Activated CD8-positive, alpha-beta T cell treated with anti-CD3 and anti-CD28 coated beads, Interleukin-2, amount 10 ng/mL, durations not matched to agents 7 days and 5 days (primary cell): ENCODE measurements at regions not wholly inside any gene's neighbourhood (a gene's known extent, or its start where the extent isn't known, plus 50 kb on each side); places are given as distances from the start of the nearest gene placed in this dataset.
A peak's percentile ranks its signal among the peaks of the same experiment; 100 is the strongest.

Source experiments
- ATAC-seq: fragments of 150-1000 bp; cut with Tn5 transposase; one replicate; pipeline ENCODE4 v1.10.0; 2021; ENCODE audit warnings: moderate library complexity
- CTCF ChIA-PET: fragments of 350-600 bp; sonication (Branson Sonifier 250); formaldehyde crosslinking; loops from one replicate; lab custom pipeline; 2021; ENCODE audit warnings: antibody characterized with exemption; lab: Charles Lee
- POLR2A ChIA-PET: fragments of 350-600 bp; sonication (Branson Sonifier 250); formaldehyde crosslinking; loops from one replicate; lab custom pipeline; 2021; ENCODE audit warnings: antibody characterized with exemption; lab: Charles Lee
- DNase-seq: peaks from one replicate; pipeline ENCODE4 v3.0.0-alpha.2; 2020
- H3K27ac Mint-ChIP-seq: one replicate; pipeline ENCODE4 v1.8.0; 2021; ENCODE audit warnings: mild to moderate bottlenecking, mixed read lengths
- H3K27me3 Mint-ChIP-seq: one replicate; pipeline ENCODE4 v1.8.0; 2021; ENCODE audit warnings: low read depth, mixed read lengths
- H3K36me3 Mint-ChIP-seq: one replicate; pipeline ENCODE4 v1.8.0; 2021; ENCODE audit warnings: low read depth, mixed read lengths
- H3K4me1 Mint-ChIP-seq: one replicate; pipeline ENCODE4 v1.8.0; 2021; ENCODE audit warnings: low read depth, mixed read lengths
- H3K4me3 Mint-ChIP-seq: one replicate; pipeline ENCODE4 v1.8.0; 2021; ENCODE audit warnings: mild to moderate bottlenecking, mixed read lengths
- H3K9me3 Mint-ChIP-seq: one replicate; pipeline ENCODE4 v1.8.0; 2022; ENCODE audit warnings: mixed read lengths; ENCODE audit not compliant: insufficient read depth

DNA sequence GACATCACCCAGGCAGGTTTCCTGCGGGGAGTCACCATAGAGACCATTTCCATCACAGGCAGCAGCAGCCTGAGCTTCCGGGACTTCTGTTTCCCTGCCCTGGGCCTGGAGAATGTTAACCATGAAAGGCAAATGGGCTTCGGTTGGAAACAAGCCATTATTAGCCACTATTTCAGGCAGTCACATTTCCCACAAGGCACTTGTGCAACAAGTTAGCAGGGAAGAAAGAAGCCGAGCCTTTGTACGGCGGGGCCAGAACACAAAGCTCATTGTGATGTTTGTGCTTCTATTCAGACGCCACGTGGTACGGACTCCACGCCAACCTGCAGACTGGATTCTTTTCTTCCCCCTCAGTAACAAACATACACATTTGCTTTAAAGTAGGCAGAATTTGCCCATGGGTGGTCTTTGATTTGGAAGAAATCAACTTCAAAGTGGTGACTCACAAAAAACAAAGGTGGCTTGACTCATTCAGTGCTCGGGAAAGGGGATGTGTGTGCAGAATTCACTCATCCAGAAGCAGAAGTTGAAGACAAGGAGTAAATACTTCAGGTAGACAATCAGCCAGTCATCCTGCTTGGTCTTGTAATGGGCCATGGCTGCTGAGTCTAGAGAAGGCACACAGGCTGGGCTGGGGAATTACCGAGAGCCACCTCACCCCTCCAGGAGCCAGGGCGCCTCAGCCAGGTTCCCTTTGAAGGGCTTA lies 154.2 kb upstream of the PRMT8 start:
- Mint-ChIP-seq H3K27me3 (peaks cover 10% of the 10 kb centered on the region), H3K27ac (no peak overlapping the region), H3K4me3 (no peak overlapping the region), H3K4me1 (no peaks in the 10 kb centered on the region), H3K9me3 (no peaks in the 10 kb centered on the region), H3K36me3 (no peaks in the 10 kb centered on the region)
- no peak for ATAC-seq
- ChIA-PET POLR2A (no interaction called here), CTCF (interaction anchor here (1.6 kb wide), 1 partner anchor 37 kb away, joined by 7 read pairs; no protein-coding TSS in a partner anchor)
- no peak for DNase-seq

DNA sequence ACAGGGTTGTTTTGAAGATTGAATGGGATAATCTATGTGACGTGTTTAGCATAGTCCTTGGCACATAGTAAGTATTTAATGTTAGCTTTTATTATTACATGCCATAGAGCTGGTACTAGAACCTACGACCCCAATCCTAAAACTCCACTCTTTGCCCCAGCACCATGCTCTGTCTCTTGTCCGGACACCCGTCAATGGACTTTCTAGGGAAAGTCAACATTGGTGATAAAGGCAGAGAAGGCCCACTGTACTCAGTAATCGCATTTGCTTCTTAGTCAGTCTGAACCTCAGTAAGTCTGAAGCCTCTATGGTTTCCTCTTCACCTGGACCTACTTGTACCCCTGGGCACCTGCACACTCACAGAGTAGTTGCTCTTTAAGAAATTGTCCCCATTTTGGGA lies 153.1 kb upstream of the PRMT8 start:
- Mint-ChIP-seq H3K27me3 (peaks cover 13% of the 10 kb centered on the region), H3K27ac (no peak overlapping the region), H3K4me1 (no peaks in the 10 kb centered on the region), H3K4me3 (no peak overlapping the region), H3K9me3 (no peaks in the 10 kb centered on the region), H3K36me3 (no peaks in the 10 kb centered on the region)
- DNase-seq (no peak), ATAC-seq (no peak)
- ChIA-PET CTCF (no interaction called here), POLR2A (no interaction called here)

DNA sequence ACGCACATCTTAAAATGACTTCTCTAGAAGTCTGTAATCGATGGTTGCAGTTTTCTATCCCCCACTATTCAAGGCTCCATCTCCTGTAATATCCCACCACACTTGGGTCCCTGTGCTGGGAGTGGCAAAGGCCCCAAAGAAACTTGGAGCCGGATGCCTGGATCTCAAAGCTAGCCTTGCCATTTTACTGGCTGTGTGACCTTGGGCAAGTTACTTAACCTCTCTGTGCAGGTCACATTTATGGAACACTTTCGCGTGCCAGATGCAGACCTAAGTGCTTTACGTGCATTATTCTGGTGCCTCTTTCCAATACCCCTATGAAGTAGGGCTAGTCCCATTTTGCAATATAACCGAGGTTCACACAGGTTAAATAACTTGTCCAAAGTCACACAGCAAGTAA lies 151.8 kb upstream of the PRMT8 start:
- ChIA-PET POLR2A (no interaction called here), CTCF (interaction anchor here (1.0 kb wide), 1 partner anchor 39 kb away, joined by 3 read pairs; no protein-coding TSS in a partner anchor)
- Mint-ChIP-seq H3K9me3 (no peaks in the 10 kb centered on the region), H3K27ac (no peak overlapping the region), H3K4me1 (no peaks in the 10 kb centered on the region), H3K27me3 (peaks cover 17% of the 10 kb centered on the region), H3K4me3 (no peak overlapping the region), H3K36me3 (no peaks in the 10 kb centered on the region)
- ATAC-seq (no peak), DNase-seq (no peak)

DNA sequence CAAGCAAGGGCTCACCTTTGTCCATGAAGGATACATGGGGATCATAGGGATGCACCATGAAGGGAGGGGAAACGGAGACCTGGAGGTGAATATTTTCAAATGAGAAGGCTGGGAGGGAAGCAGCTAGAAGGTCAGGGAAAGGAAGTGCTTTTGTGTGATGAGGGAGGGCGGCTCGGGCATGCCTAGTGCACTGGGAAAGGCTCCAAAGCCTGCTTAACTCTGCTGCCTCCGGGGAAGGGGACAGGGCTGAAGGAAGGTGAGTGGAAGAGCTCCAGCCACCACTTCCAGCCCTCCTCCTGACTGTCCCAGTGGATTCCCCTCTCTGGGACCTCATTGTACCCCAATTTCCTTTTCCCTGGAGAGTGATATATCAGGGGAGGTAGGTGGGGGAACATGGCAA lies 149.4 kb upstream of the PRMT8 start:
- POLR2A ChIA-PET, result no interaction called here
- CTCF ChIA-PET, result interaction anchor here (1.0 to 1.5 kb wide), 3 partner anchors 10 to 436 kb away, joined by 4 to 7 read pairs (median 5); no protein-coding TSS in a partner anchor
- ATAC-seq (no peak), DNase-seq (no peak)
- Mint-ChIP-seq H3K4me3 (no peak overlapping the region), H3K36me3 (no peaks in the 10 kb centered on the region), H3K27me3 (peaks cover 17% of the 10 kb centered on the region), H3K27ac (no peak overlapping the region), H3K4me1 (no peaks in the 10 kb centered on the region), H3K9me3 (no peaks in the 10 kb centered on the region)

DNA sequence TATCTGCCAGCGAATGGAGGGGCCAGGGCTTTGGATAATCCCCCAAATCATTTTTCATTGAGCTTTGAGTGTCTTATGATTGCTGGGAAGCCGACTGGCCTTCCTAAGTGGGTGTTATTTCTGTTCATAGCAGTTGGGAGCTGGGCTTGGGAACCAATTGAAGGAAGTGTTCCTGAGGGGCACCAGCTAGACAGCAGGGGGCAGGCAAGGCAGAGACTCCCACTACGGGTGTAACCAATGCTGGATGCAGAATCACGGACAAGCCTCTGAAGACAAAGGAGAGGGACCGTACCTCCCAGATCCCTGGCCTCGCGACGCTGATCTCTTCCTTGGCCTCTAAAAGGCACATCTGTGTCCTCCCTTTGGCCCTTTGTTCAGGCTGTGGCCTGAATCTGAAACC lies 149.0 kb upstream of the PRMT8 start:
- no peak overlapping the region for H3K4me3 Mint-ChIP-seq
- no peak overlapping the region for H3K27ac Mint-ChIP-seq
- peak; percentile 26 for DNase-seq
- H3K9me3 Mint-ChIP-seq, result no peaks in the 10 kb centered on the region
- no peaks in the 10 kb centered on the region for H3K36me3 Mint-ChIP-seq
- CTCF ChIA-PET, result interaction anchor here (1.0 to 1.5 kb wide), 3 partner anchors 10 to 435 kb away, joined by 4 to 7 read pairs (median 5); no protein-coding TSS in a partner anchor
- no peaks in the 10 kb centered on the region for H3K4me1 Mint-ChIP-seq
- no peak for ATAC-seq
- POLR2A ChIA-PET, result no interaction called here
- peaks cover 17% of the 10 kb centered on the region for H3K27me3 Mint-ChIP-seq

DNA sequence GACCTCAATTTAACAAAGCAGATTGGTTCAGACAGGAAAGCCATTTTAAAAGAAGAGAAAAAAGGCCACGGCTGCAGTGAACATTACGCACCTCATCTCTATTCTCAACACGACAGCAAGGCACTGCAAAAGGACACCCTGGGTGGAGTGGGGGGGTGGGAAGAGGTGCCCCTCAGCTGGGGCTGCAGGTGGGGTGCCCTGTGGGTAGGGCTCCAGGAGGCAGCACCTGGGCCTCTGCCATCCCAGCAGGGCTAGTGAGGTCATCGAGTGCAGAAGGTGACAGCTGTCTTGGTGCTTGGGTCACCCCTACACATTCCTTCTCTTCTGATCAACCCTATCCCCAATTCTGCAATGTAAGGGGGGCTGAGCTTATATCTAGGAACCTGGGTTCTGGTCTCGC lies 142.9 kb upstream of the PRMT8 start:
- ChIA-PET CTCF (interaction anchor here (1.4 kb wide), 1 partner anchor 48 kb away, joined by 3 read pairs; no protein-coding TSS in a partner anchor), POLR2A (no interaction called here)
- ATAC-seq (no peak), DNase-seq (no peak)
- H3K9me3 Mint-ChIP-seq, result no peaks in the 10 kb centered on the region
- H3K4me1 Mint-ChIP-seq, result no peaks in the 10 kb centered on the region
- no peak overlapping the region for H3K27ac Mint-ChIP-seq
- no peak overlapping the region for H3K4me3 Mint-ChIP-seq
- H3K27me3 Mint-ChIP-seq, result peaks cover 8% of the 10 kb centered on the region
- H3K36me3 Mint-ChIP-seq, result no peaks in the 10 kb centered on the region

DNA sequence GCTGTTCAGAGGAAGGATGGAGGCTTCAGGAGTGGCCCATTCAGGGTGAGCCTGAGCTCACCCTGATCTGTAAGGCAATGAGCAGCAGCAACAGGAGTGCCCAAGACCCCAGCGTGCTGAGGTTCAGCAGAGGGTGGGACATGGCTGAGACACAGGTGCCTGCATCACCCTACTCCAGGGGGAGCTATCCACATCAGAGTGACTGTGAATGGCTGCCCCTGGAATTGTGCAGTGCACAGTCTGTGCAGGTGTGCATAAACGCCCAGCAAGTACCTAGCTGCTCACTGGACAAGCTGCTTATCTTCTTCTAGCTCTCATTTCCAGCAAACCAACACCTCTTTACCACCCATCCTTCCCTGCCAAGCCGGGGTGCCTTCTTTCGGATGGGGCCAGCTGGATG lies 140.6 kb upstream of the PRMT8 start:
- CTCF ChIA-PET, result interaction anchor here (1.3 to 2.2 kb wide), 2 partner anchors 9 to 50 kb away, joined by 4 to 5 read pairs; no protein-coding TSS in a partner anchor
- Mint-ChIP-seq H3K4me1 (no peaks in the 10 kb centered on the region), H3K9me3 (no peaks in the 10 kb centered on the region), H3K27ac (no peak overlapping the region), H3K27me3 (peaks cover 6% of the 10 kb centered on the region), H3K4me3 (no peak overlapping the region), H3K36me3 (no peaks in the 10 kb centered on the region)
- no peak for DNase-seq
- ATAC-seq, result no peak
- POLR2A ChIA-PET, result no interaction called here

DNA sequence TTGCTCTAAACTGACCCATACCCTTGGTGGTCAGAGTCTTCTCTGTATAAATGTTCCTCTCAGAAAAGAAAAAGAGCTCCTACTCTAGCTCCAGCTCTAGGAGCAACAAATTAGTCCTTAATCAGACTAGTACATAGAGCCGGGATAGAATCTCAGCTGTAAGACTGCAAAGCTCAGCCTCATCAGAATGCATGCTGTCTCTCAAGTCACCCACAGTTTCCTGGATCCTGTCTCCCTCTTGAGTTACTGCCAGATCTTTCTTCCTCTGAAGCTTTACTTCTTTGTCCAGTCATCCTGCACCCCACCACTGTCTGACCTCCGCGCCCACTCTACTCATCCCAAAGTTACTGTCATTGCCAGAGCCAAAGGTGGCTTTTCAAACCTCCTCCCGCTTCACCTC lies 139.3 kb upstream of the PRMT8 start:
- ATAC-seq, result no peak
- no peaks in the 10 kb centered on the region for H3K4me1 Mint-ChIP-seq
- CTCF ChIA-PET, result interaction anchor here (2.2 kb wide), 1 partner anchor 10 kb away, joined by 5 read pairs; no protein-coding TSS in a partner anchor

DNA sequence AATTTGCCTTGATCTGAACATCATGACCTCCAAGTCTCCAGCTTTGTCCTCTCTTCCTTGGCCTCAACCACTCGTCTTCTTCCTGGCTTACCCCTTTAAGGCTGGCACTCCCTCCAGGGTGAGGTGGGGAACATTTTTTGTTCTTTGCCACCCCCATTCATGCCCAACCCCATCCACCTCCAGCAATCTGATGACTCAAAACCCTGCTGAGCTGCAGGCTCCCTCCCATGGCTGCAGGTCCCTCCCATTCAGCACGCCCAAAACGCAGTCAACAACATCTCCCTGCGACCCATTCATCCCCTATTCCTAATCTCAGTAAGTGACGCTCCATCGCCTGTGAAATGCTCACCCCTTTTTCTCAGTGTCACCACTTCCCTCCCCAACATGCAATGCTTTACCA lies 138.8 kb upstream of the PRMT8 start:
- ChIA-PET CTCF (interaction anchor here (2.2 kb wide), 1 partner anchor 10 kb away, joined by 5 read pairs; no protein-coding TSS in a partner anchor), POLR2A (no interaction called here)
- Mint-ChIP-seq H3K4me3 (no peak overlapping the region), H3K27ac (no peak overlapping the region), H3K4me1 (no peaks in the 10 kb centered on the region), H3K9me3 (no peaks in the 10 kb centered on the region), H3K36me3 (no peaks in the 10 kb centered on the region), H3K27me3 (peaks cover 6% of the 10 kb centered on the region)
- no peak for DNase-seq
- ATAC-seq, result no peak

More for the DNA sequence above, 139.3 kb upstream of the PRMT8 start:
- Mint-ChIP-seq H3K27me3 (peaks cover 6% of the 10 kb centered on the region), H3K4me3 (no peak overlapping the region), H3K36me3 (no peaks in the 10 kb centered on the region), H3K9me3 (no peaks in the 10 kb centered on the region), H3K27ac (no peak overlapping the region)
- no peak for DNase-seq
- POLR2A ChIA-PET, result no interaction called here

DNA sequence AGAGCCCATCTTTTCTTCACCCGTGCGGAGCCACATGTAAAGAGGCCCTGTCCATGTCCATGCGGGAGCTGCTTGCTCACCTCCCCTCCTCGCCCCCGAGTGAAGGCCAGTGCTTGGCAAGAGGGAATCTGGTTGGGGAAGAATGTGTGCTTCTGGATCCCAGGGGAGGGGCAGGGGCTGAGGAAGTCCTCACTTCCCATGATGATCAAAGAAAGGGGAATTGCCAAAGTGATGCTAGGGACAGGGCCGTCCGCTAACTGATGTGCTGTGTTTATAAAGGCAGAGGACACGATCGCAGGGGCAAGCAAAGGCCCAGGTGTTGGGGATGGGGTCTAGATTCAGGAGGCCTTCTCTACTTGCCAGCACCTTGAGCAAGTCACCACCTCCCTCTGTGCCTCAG lies 137.4 kb upstream of the PRMT8 start:
- Mint-ChIP-seq H3K9me3 (no peaks in the 10 kb centered on the region), H3K27ac (no peak overlapping the region), H3K36me3 (no peaks in the 10 kb centered on the region), H3K4me1 (no peaks in the 10 kb centered on the region), H3K27me3 (peaks cover 7% of the 10 kb centered on the region), H3K4me3 (no peak overlapping the region)
- POLR2A ChIA-PET, result no interaction called here
- CTCF ChIA-PET, result no interaction called here
- no peak for DNase-seq
- ATAC-seq, result no peak

DNA sequence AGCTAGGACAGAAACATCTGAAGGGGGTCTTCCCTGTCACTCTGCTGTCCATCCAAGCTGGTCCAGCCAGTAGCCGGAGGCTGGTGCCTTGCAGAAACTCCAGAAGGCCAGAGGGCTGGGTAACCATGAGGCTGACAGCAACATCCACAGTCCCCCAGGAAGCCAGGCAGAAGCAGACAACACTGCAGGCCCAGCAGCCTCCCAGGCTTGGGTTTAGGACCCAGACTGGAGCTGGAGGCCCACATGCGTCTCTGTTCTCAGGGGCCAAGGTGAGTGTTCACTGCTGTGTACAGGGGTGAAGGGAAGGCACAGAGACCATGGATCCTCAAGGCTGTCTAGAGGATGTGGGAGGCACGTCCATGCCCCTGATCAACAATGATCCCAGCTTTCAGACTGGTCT lies 136.4 kb upstream of the PRMT8 start:
- DNase-seq (no peak), ATAC-seq (no peak)
- POLR2A ChIA-PET, result no interaction called here
- Mint-ChIP-seq H3K4me3 (no peak overlapping the region), H3K36me3 (no peaks in the 10 kb centered on the region), H3K27me3 (peaks cover 1% of the 10 kb centered on the region), H3K9me3 (no peaks in the 10 kb centered on the region), H3K4me1 (no peaks in the 10 kb centered on the region), H3K27ac (no peak overlapping the region)
- CTCF ChIA-PET, result no interaction called here

DNA sequence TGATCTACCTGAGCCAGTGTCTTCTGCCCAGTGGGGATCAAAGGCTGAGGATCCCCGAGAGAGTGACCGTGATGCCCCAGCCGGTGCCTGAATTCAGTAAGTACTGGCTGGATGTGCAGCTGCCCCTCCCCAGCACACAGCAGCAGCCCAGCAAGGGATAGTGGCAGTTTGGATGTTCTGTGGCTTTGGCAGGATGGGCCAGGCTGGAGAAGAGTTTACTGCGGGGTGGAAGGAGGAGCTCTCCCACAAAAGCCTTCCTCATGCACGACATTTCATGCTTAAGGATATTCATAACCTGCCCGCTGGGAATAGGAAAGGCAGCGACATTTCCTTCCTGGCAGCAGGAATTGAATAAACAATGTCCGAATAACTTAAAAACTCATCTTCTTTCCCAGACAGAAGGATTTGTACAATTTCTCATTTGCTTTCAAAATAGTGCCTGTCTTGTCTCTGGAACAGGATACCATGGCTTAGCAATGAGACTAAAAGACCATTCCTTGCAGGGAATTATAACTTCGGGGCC lies 135.6 kb upstream of the PRMT8 start:
- ATAC-seq (no peak), DNase-seq (no peak)
- H3K4me3 Mint-ChIP-seq, result no peak overlapping the region
- ChIA-PET POLR2A (interaction anchor here (0.7 to 1.0 kb wide), 2 partner anchors 22 to 178 kb away, joined by 3 read pairs; no protein-coding TSS in a partner anchor), CTCF (no interaction called here)
- H3K36me3 Mint-ChIP-seq, result no peaks in the 10 kb centered on the region
- H3K4me1 Mint-ChIP-seq, result no peaks in the 10 kb centered on the region
- peaks cover 1% of the 10 kb centered on the region for H3K27me3 Mint-ChIP-seq
- H3K27ac Mint-ChIP-seq, result no peak overlapping the region
- H3K9me3 Mint-ChIP-seq, result no peaks in the 10 kb centered on the region
